CD1c-positive myeloid dendritic cell (primary cell): ENCODE measurements at regions not wholly inside any gene's neighbourhood (a gene's known extent, or its start where the extent isn't known, plus 50 kb on each side); places are given as distances from the start of the nearest gene placed in this dataset.

Experiments
- DNase-seq: peaks from one replicate; pipeline ENCODE4 v3.0.0-alpha.2; 2016; ENCODE audit errors: extremely low spot score

GRCh38 chr3:168459226-168459784 is 363.6 kb upstream of the GOLIM4 start:
- no peak for DNase-seq

DNA sequence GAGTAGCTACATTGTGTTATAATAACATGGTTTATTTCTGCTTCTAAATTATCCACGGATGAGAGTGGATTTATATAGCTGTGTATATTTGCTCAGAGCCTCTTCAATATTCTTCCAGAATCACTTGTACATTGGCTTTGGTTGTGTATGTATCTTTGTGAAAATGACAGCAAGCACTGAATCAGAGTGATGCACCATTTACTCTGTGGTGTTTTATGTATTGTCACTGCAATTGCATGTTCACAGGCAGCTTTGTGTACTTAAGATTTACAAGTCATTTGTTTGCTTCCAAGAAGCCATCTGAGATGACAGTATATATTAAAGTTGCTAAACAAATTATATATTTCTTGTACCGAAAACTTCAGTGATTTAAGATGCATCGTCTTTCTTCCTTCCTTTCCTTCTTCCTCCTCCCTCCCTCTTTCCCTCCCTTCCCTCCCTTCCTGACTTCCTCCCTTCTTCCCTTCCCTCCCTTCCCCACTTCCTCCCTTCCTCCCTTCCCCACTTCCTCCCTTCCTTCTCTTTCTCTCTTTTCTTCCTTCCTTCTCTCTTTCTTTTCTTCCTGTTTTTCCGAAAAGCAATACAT is 362.3 kb upstream of the GOLIM4 start:
- DNase-seq, result no peak

DNA sequence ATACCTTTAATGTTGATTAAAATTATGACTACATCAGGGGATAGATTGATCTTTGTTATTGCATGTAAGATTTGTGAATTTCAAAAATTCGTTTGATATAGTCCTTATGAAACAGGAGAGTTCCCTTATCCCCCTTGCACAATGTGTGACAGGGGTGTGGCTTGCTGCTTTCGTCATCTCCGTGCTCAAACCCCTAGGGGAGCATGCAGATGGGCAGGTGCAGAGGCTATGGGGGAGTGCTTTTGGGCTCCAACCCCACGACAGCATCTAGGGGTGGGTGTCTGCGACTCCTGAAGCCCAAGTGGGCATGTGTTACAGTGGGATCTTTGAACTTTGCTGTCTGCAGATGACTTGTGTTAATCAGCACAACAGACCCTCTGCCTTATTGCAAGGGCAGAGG is 360.1 kb upstream of the GOLIM4 start:
- DNase-seq, result no peak

DNA sequence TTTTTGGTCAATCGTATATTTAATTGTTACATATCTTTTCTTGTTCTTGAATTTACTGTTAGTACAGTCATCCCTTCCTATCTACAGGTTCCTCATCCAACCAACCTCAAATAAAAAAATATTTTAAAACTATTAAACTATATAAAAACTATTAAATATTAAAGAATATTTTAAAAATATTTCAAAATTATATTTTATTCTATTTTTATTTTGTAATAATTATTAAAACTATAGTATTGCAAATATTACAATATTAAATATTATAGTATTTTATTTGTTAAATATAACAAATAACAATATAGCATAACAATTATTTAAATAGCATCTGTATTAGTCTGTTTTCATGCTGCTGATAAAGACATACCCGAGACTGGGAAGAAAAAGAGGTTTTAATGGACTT is 357.9 kb upstream of the GOLIM4 start:
- no peak for DNase-seq

DNA sequence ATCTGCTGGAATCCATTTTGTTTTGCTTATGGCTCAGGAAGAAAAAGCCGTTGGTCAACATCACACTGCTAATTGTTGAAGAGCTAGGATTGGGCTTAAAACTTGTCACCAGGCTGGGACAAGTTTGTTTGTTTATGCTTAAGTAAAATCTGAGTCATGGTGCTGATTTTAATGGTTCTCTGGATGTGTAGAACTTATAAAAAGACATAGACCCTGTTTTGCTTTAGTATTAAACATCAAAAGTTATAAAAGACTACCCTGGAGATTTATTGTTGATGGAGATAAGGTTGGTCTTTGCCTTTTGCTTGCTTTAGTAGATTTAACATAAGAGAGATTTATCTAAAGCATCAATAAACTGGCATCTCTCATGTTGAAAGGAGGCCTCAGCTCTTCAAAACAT is 348.2 kb upstream of the GOLIM4 start:
- DNase-seq, result no peak

DNA sequence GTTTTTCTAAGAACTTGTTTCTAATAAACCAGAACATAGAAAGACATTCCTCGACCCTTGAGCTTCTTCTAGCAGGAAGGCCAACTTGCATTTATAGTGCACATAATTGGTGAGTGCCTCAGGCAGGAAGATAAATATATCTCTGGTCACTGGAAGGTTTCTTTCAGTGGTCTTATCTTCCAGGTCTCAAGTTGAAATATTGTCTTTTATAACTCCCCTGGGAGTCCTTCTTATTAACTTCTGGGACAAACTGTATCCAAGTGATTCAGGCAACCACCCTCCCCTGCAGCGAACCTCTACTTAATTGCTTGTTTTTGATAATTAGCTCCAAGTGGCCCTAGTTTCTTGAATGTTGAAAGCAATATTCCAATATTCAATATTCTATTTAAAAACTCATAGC is 346.8 kb upstream of the GOLIM4 start:
- DNase-seq, result no peak

- no peak for DNase-seq
Observed at GRCh38 chr3:168436245-168436724, 340.6 kb upstream of the GOLIM4 start.

GRCh38 chr3:168431491-168431890 is 335.8 kb upstream of the GOLIM4 start:
- DNase-seq, result no peak

DNA sequence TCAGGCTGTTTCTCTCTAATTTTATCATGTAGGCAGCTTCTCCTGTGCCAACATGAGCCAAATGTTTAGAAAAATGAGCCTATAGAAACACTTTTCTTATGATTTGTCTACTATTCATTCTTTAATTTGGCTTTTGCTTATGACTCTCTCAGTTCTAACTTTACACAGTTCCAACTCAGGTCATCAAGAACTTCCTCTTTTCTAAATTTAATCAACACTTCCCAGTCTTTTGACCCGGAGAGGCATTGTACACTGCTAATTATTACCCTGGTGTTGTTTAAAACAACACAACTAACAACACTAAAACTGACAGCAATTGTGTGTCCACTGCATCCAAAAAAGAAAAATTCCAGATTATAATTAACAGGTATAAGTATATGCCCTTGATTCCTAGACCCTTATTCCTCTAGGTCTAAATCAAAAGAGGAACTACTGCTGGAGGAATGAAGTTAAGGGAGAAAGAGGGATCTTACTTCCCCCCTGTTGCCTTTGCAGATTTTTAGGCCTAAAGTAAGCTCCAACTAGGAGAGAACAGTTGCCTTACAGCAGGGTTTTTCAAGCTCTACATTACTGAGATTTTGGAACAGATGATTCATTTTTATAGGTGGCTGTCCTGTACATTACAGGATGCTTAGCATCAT is 332.2 kb upstream of the GOLIM4 start:
- peak; percentile 24 for DNase-seq

GRCh38 chr3:168427156-168427555 is 331.4 kb upstream of the GOLIM4 start:
- DNase-seq, result no peak

- DNase-seq, result no peak
Observed at GRCh38 chr3:168425936-168426595, 330.3 kb upstream of the GOLIM4 start.

DNA sequence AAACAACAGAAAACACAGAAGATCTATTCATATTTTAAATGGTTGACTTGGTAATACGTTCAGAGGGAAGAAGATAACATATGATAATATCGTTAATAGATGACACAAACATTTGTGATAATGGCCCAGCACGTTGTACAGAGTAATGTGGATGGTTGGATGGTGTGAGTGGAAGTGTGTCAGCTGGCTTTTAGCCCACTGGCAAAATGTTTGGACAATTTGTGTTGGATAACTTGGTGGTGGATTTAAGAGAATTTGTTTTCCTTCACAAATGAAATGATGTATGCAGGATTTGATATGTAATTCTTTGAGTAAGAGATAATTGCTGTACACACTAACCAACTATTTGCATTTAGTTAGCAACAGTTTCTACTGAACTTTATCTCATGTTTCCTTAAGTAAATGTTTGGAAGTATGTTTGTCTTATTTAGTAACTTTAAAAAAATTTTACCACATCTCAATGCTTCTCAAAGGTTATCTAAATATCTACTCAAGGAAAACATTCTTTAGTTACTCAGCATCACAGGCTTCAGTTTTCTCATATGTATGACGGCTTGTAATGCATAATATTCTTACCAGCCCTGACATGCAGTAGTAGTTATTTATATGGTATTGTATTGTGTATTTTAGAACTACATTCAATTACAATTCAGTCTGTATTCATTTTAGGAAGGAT is 328.5 kb upstream of the GOLIM4 start:
- DNase-seq, result no peak

DNA sequence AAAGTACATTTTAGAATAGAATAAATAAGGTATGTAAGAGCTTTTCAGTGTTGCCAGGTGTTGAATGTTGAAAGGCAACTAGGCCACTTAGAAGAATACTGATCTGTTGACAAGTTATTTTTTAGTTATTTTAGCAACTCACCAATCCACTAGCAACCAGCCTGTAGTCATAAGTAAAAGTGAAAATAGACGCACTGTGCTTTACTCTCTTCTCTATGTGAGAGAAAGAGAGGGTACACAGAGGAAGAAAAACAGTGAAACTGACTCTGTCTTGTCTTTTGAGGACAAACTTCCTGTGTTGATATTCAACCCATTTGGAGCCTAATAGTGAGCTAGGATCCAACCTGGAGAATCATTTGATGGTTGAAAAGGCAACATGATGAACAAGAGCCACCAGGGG is 327.1 kb upstream of the GOLIM4 start:
- no peak for DNase-seq

- no peak for DNase-seq
Observed at GRCh38 chr3:168419091-168419490, 323.4 kb upstream of the GOLIM4 start.

- DNase-seq, result no peak
Observed at GRCh38 chr3:168417016-168417415, 321.3 kb upstream of the GOLIM4 start.

GRCh38 chr3:168416446-168416845 is 320.7 kb upstream of the GOLIM4 start:
- no peak for DNase-seq

GRCh38 chr3:168414149-168414548 is 318.4 kb upstream of the GOLIM4 start:
- DNase-seq, result no peak

GRCh38 chr3:168407381-168407780 is 311.7 kb upstream of the GOLIM4 start:
- no peak for DNase-seq

DNA sequence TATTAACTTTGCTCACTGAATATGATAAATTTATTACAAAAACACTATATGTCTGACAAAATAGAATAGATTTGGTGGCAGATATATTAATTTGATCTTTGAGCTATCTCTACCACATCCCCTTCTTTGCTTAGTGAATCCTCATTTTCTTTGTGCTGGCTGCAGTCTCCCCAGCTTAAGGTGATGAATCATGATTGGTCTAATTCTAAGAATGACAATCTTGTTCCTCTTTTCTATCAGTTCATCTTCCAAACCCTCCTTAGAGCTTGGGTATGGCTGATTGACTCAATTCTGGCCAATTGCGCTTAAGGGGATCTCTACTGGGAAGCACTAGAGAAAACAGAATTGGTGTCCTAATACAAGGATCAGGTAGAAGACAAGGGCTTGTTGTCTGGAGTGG is 309.6 kb upstream of the GOLIM4 start:
- DNase-seq, result no peak

DNA sequence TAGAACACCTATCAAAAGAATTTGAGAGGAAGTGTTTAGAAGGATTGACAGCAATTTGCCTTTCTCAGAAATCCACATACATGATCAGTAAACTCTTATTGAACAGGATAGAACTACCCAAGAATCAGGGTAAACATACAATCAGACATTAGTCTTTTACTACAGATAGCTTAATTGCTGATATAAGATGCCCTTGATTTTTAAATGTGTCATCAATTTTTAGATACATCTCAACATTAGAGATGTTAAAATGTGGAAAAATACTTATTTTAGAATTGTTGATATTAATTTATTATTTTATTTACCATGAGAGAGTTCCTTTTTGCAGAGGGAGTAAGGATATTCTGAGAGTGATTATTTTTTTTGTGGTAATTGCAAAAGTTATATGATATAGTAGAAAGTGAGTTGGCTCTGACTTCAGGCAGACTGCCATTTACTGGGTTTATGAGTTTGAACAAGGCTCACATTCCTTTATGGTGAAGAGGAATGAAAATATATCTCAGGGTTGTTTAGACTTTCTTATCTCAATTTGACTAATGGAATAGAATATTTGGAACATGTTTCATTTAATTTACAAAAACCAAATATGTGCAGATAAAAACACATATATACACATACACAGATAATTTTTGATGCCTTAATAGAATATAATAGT is 302.8 kb upstream of the GOLIM4 start:
- DNase-seq, result no peak

- no peak for DNase-seq
Observed at GRCh38 chr3:168396861-168397260, 301.1 kb upstream of the GOLIM4 start.

- DNase-seq, result no peak
Observed at GRCh38 chr3:168395551-168395950, 299.8 kb upstream of the GOLIM4 start.
